Stromal cell of bone marrow (primary cell): ENCODE measurements at regions not wholly inside any gene's neighbourhood (a gene's known extent, or its start where the extent isn't known, plus 50 kb on each side); places are given as distances from the start of the nearest gene placed in this dataset.
"Not testable (repeated sequence)": the region's sequence is repeated elsewhere in the genome, so short reads cannot be mapped to it uniquely, and the experiment has no call there.

Source experiments
- DNase-seq: peaks from one replicate; pipeline ENCODE4 v3.0.0-alpha.2; 2012; ENCODE audit warnings: low read depth

DNA sequence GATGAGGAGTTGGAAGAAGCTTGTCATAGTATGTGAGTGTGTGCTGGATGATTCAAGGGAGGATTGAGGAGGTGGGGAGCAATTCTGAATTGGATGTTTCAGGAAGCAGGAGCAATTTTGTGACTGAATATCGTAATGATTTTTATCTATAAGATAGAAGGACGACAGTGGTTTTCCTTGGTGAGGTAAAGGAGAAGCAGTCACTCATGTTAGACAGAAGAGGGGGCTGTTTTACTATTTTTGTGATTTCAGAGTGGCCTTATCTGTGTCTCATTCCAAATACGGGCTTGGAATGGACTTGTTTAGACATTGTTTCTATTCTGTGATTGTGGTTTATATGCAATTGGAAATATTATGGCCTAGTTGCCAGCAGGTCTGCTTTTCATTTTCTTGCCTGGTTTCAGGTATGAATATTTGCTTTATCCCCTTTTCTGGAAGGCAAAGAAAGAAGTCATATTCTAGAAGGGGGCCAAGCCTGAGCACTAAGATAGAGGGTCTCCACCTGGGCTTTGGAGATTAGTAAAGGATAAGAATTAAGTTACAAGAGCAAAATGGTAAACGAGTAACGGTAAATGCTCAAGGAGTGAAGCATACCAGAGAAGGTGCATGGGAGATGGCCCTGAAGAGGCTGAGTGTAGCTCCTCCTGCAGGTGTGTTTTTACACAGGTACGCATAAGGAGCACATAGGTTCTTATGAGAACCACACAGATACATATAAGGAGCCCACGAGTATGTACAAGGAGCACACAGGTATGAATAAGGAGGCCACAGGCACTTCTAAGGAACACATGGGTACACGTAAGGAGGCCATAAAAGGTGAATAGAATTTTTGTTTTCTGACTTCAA lies 124.6 kb upstream of the KCNAB1 start:
- peak; percentile 33 for DNase-seq

DNA sequence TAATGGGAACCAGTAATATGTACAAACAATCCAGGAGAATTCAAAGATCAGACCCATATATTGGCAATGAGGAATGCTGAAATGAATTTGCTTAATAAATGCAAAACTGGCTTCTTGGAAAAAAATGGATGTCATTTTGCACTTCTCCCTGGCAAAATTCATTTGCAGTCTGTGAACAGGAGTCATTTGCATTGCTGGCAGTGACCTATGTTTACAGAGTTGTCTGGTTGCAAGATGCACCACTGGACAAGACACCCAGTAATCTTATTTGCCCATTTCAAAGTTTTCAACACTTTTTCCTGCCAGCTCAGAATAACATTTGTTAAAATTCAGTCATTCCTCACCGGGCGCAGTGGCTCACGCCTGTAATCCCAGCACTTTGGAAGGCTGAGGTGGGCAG lies 123.5 kb upstream of the KCNAB1 start:
- DNase-seq = no peak

DNA sequence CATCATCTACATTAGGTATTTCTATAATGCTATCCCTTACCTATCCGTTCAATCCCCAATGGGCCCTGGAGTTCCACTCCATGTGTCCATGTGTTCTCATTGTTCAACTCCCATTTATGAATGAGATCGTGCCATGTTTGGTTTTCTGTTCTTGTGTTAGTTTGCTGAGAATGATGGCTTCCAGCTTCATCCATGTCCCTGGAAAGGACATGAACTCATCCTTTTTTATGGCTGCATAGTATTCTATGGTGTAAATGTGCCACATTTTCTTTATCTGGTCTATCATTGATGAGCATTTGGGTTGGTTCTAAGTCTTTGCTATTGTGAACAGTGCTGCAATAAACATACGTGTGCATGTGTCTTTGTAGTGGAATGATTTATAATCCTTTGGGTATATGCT lies 122.2 kb upstream of the KCNAB1 start:
- DNase-seq = not testable (repeated sequence)

GRCh38 chr3:156005736-156006135 lies 114.6 kb upstream of the KCNAB1 start:
- DNase-seq = no peak

GRCh38 chr3:156010829-156011228 lies 109.5 kb upstream of the KCNAB1 start:
- no peak for DNase-seq

DNA sequence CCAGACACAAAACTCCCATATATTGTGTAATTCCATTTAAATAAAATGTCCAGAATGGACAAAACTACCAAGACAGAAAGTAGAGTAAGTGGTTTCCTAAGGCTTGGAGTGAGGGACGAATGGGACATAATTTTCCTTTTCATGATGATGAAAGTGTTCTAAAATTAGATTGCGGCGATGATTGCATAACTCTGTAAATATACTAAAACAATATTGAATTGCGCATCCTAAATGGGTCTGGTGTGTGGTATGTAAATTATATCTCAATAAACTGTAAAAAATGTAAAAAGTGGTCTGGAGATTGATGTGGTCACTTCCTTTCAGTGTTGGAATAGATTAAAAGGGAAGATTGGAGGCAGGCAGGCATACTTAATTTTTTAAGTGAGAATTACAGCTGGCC lies 105.9 kb upstream of the KCNAB1 start:
- DNase-seq = no peak

DNA sequence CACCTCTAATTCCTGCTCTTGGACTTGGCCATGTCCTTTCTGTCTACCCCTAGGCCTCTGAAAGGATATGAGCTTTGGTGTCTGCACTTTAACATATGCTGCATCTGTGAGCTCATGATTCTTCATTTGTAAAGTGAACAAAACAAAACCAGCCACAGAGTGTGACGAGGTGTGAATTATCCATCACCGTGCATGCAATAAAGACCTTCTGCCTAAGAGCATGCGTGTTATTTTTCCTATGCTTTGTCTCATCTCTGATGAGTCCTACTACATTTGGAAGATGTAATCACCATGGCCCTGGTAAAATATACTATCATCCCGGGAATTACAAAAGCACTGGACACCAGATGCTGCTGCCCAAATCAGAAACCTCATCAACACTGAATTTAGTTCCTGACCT lies 103.5 kb upstream of the KCNAB1 start:
- no peak for DNase-seq

DNA sequence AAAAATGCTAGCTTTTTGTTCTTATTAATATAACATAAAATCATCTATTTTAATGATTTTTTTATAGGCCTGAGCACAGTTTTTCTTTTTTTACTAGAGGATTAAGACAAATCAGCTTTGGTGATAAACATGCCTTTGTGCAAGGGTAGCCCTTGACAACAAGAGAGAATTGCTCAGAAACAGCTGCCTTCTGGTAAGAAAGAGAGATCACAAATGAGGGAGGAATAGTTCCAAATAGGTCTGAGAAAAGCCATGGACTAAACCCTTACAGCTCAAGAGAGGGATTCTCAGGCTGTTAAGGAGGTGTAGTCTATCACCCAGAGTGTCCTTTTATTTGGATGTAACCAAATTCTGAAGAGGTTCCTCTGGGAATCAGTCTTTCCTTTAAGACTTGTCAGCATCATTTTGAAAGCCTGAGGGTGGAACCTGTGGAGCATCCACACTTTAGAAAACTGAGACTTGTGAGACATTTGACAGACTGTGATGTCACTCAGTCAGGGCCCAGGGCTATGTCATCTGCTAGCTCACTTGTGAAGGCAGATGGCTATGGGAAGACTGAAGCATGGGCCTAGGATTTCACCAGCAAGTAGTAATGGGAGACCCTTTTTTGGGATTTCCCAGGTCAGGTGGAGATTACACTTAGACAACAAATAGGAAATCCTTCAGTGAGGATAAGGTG lies 102.9 kb upstream of the KCNAB1 start:
- DNase-seq = no peak

- DNase-seq = no peak
These were observed 95.4 kb upstream of the KCNAB1 start for GRCh38 chr3:156024904-156025533.

DNA sequence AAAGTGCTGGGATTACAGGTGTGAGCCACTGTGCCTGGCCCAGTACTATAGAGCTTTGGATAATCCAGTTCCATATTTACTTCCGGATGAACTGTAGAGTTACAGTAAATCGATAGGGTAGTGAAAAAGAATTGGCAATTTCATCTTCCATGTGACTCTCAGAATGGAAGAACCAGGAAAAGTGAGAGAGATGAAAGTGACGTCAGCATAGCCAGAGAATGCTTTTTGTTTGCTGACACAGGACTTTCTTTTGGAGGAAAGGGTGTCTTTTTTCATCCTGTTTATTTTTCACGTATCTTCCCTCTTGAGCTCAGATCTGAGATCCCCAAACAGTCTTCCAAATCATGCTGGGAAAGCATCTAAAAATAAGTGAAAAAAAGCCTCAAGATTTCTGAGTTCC lies 91.2 kb upstream of the KCNAB1 start:
- DNase-seq = no peak

DNA sequence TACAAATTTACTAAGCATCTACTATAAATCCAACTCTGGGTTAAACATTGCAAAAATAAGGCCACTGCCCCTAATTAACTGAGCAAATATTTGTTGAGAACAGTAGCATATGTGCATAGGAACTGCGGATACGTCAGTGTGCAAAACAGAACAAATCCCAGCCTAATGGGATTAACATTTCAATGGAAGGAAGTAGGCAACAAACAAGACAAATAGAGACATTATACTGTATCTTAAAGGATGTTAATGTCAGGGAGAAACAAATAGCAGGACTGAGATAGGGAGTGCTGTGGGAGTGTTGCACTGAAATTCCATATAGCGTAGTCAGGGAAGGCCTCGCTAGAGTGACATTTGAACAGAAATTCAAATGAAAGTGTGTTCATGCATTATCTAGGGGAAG lies 89.7 kb upstream of the KCNAB1 start:
- no peak for DNase-seq

- DNase-seq = no peak
These were observed 87.0 kb upstream of the KCNAB1 start for GRCh38 chr3:156033428-156033827.

GRCh38 chr3:156035158-156035557 lies 85.2 kb upstream of the KCNAB1 start:
- no peak for DNase-seq

DNA sequence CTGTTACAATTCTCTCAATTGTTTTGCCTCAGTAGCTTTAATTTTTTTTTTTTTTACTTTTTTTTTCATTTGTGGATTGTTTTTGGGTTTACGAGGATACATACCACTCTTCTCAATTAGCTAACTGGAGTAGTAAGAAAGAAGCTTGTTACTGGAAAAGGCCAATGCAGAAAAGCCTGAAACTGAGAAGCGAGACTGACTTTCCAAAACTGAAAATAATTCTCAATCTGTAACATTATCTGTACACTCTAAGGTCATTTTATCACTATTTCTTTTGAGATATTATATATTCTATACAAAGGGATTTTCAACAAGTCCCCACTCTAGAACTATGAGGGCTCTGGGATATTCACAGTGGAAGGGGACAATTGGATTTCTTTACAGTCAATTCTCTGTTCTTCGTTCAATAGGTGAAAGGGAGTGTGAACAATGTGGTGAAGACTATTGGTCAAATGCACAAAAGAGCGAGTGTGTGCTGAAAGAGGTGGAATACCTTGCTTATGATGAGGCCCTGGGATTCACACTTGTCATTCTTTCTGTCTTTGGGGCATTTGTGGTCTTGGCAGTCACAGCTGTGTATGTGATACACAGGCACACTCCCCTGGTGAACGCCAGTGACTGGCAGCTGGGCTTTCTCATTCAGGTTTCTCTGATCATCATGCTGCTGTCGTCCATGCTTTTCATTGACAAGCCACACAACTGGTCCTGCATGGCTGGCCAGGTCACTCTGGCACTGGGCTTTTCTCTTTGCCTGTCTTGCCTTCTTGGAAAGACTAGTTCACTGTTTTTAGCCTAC lies 83.9 kb upstream of the KCNAB1 start:
- DNase-seq = no peak

DNA sequence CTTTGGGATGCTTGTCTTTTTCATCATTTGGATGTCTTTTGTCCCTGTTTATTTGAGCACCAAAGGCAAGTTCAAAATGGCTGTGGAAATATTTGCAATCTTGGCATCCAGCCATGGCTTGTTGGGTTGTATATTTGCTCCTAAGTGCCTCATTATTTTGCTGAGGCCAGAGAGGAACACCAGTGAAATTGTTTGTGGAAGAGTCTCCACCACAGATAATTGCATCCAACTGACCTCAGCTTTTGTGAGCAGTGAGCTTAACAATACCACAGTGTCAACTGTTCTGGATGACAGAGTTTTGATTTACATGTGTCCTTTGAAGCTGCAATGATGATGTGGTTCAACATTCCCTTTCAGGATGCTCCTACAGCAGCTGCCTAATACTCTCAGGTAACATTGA lies 83.0 kb upstream of the KCNAB1 start:
- no peak for DNase-seq

DNA sequence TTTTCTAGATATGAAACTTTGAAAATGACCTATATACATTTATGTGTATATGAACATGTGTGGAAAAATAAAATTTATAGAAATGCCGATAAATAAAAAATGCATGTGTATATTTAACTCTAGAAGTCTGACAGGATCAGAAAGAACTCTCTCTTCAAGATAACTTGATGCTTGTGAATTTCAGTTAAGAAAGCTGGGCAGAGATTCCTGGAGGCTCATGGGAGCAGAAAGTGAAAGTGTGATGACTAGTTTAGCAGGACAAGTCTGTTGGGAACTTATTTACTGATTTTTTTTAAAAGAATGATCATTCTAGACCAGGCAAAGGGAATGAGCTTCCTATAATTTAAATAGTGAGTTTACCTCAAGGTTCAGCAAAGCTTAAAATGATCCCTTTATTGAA lies 81.5 kb upstream of the KCNAB1 start:
- peak; percentile 13 for DNase-seq

DNA sequence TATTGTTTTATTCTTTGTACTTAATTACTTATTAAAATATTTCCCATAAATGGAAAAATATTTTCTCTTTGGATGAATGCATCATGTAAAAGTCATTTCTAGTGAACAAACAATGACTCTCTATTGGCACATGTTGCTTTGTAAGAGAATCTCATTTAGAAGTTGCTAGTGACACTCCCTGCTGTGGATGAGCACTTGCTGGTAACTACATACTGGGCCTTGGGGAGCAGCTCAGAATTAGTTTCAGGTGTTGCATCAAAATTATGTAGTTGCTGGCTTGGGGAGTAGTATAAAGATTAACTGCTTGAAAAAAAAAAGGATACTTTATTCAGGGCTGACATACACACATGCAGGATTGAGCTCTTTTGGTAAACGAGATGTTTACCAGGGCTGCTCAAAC lies 80.3 kb upstream of the KCNAB1 start:
- no peak for DNase-seq

- not testable (repeated sequence) for DNase-seq
These were observed 79.0 kb upstream of the KCNAB1 start for GRCh38 chr3:156041216-156041841.

GRCh38 chr3:156041856-156042255 lies 78.5 kb upstream of the KCNAB1 start:
- not testable (repeated sequence) for DNase-seq

- DNase-seq = peak; percentile 4
These were observed 76.3 kb upstream of the KCNAB1 start for GRCh38 chr3:156043832-156044633.

DNA sequence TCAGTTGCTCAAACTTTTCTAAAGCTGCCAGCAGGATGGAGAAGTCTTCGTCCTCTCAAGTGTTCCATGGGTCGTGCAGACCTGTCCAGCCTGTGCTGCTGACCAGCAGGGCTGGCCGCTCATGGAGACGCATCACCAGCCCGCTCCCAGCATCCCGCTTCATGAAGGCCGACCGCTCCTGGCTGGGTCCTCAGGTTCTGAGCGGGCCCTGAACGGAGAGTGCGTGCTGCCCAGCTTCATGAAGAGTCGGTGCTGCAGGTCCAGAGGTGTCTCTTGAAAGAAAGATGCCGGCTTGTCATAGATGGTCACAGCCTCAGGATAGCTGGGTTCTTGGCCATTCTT lies 75.8 kb upstream of the KCNAB1 start:
- no peak for DNase-seq
